LNCAP (cell line): ENCODE measurements at regions not wholly inside any gene's neighbourhood (a gene's known extent, or its start where the extent isn't known, plus 50 kb on each side); places are given as distances from the start of the nearest gene placed in this dataset.

Experiments used
- CTCF ChIP-seq: fragments of 450-650 bp; IDR thresholded peaks from 2 replicates; pipeline ENCODE4 v1.5.1; 2017; ENCODE audit warnings: mild to moderate bottlenecking

GRCh38 chr9:73441890-73442818 is 290.5 kb downstream of the ANXA1 start:
- TF ChIP-seq CTCF: no peak

GRCh38 chr9:73444821-73445220 is 293.2 kb downstream of the ANXA1 start:
- TF ChIP-seq CTCF: no peak

GRCh38 chr9:73446306-73446705 is 294.6 kb downstream of the ANXA1 start:
- no peak for TF ChIP-seq CTCF

GRCh38 chr9:73451003-73451402 is 299.3 kb downstream of the ANXA1 start:
- TF ChIP-seq CTCF: no peak

GRCh38 chr9:73459817-73460216 is 308.2 kb downstream of the ANXA1 start:
- TF ChIP-seq CTCF: no peak

- TF ChIP-seq CTCF: no peak
Measured at GRCh38 chr9:73468716-73469115, 317.1 kb downstream of the ANXA1 start.

- no peak for TF ChIP-seq CTCF
Measured at GRCh38 chr9:73470766-73471165, 319.1 kb downstream of the ANXA1 start.
